ENCODE measurements at regions not wholly inside any gene's neighbourhood (a gene's known extent, or its start where the extent isn't known, plus 50 kb on each side); places are given as distances from the start of the nearest gene placed in this dataset.

- Histone ChIP-seq H3K27me3 (replicated peaks in 1 of 2; ENCODE audit: control insufficient read depth in 2 of 2, insufficient read depth in 2 of 2, low read length in 1 of 2) (no peaks in the 10 kb centered on the region), H3K9me3 (replicated peaks; ENCODE audit: control insufficient read depth, insufficient read depth, low read length) (no peaks in the 10 kb centered on the region), H3K36me3 (ENCODE audit: control insufficient read depth in 2 of 2, insufficient read depth in 2 of 2, low read length in 1 of 2) (no peaks in the 10 kb centered on the region), H4K20me1 (ENCODE audit: control insufficient read depth, insufficient read depth) (no peaks in the 10 kb centered on the region), H2AFZ (ENCODE audit: control insufficient read depth, low read depth, low read length) (no peak overlapping the region), H3K4me1 (ENCODE audit: control insufficient read depth, insufficient read depth, low read length) (no peaks in the 10 kb centered on the region), H3K79me2 (ENCODE audit: control insufficient read depth, insufficient read depth, low read length) (no peaks in the 10 kb centered on the region), H3K9ac (ENCODE audit: control insufficient read depth, insufficient read depth, low read length) (no peak overlapping the region), H3K27ac (ENCODE audit: control insufficient read depth, insufficient read depth) (no peak overlapping the region), H3K4me3 (no peak overlapping the region), H3K4me2 (ENCODE audit: control insufficient read depth, insufficient read depth) (no peak overlapping the region)
- BruUV-seq (replicated peaks): no TSS peak
- in situ Hi-C loops (cut with MboI) (no loop called here), intact Hi-C loops (cut with micrococcal nuclease; ENCODE audit: unreplicated experiment) (no loop called here)
- TF ChIP-seq MTA2 (IDR thresholded peaks at IDR 0.05; ENCODE audit: low read depth) (no peak), YBX1 (IDR thresholded peaks at IDR 0.05) (no peak), GATAD2B (conservative IDR thresholded peaks at IDR 0.05; ENCODE audit: low read depth) (no peak), BCLAF1 (IDR thresholded peaks at IDR 0.05) (no peak), LARP7 (IDR thresholded peaks at IDR 0.05) (no peak), CHD2 (IDR thresholded peaks at IDR 0.05; ENCODE audit: borderline replicate concordance, low read depth, low read length) (no peak), CREB1 (IDR thresholded peaks at IDR 0.05; ENCODE audit: low read depth) (no peak), MEF2B (IDR thresholded peaks at IDR 0.05; ENCODE audit: partially characterized antibody, poor library complexity, severe bottlenecking) (no peak), DPF2 (IDR thresholded peaks at IDR 0.05) (no peak), ZNF24 (IDR thresholded peaks at IDR 0.05) (no peak), ESRRA (IDR thresholded peaks at IDR 0.05; ENCODE audit: low read length) (no peak), NR2C1 (IDR thresholded peaks at IDR 0.05) (no peak), PBX3 (IDR thresholded peaks at IDR 0.05; ENCODE audit: insufficient replicate concordance, low read depth, low read length) (no peak), CHD1 (IDR thresholded peaks at IDR 0.05; ENCODE audit: low read depth, low read length) (no peak), E2F4 (IDR thresholded peaks at IDR 0.05; ENCODE audit: low read depth, low read length) (no peak), PRDM15 (CRISPR knock-in tag; IDR thresholded peaks at IDR 0.05) (no peak), TARDBP (IDR thresholded peaks at IDR 0.05; ENCODE audit: borderline replicate concordance) (no peak)
- WGBS (ENCODE audit: insufficient coverage, insufficient replicate concordance, low lambda C conversion rate, missing lambda C conversion rate): 34% methylated on average over 7 of the region's 7 CpGs
- ChIA-PET RAD21 (ENCODE audit: unreplicated experiment) (no interaction called here), SMC1A (ENCODE audit: uncharacterized antibody, unreplicated experiment) (no interaction called here), CTCF (interaction anchor here (1.0 kb wide), 1 partner anchor 9 kb away, joined by 4 read pairs; no protein-coding TSS in a partner anchor), POLR2A (no interaction called here)
- no peak for DNase-seq (ENCODE audit: low read depth, low spot score)
- FAIRE-seq: no peak
- no peak for ATAC-seq
Observed at GRCh38 chr1:191134796-191135195, 657.1 kb upstream of the BRINP3 start.

All from GM12878 (cell line).